CD4-positive, alpha-beta T cell treated with Interleukin-15 for 1 hour (primary cell): ENCODE measurements at regions not wholly inside any gene's neighbourhood (a gene's known extent, or its start where the extent isn't known, plus 50 kb on each side); places are given as distances from the start of the nearest gene placed in this dataset.

ENCODE experiments used
- DNase-seq: peaks from one replicate; pipeline ENCODE4 v3.0.0-alpha.2; 2020

DNA sequence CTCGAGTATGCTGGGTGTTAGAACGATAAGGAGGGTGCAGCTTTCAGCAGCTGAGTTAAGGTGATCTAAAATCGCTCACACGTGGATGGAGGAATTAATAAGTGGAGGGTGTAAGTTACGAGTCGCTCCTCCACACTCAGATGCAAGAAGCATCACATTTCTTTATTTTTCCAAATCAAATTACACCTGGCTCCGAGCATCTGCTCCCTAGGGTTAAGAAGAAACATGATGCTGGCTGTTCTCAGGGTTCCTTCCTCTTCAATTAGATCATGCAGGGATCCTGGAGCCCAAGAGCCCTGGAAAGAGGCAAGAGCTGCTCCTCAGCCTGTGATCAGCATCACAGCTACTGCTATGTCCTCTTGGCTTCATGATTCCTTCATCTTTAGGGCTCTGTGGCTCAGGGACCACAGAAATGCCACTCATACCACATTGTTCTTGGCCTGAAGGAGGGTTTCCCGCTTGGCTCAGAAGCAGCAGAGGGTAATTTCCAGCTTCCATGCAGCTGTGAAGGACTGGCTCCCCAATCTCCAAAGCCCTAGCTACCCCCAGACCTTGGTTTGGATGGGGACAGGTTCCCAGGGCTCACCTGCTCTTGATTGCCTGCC, 235.9 kb upstream of the ZNF32 start:
- no peak for DNase-seq

DNA sequence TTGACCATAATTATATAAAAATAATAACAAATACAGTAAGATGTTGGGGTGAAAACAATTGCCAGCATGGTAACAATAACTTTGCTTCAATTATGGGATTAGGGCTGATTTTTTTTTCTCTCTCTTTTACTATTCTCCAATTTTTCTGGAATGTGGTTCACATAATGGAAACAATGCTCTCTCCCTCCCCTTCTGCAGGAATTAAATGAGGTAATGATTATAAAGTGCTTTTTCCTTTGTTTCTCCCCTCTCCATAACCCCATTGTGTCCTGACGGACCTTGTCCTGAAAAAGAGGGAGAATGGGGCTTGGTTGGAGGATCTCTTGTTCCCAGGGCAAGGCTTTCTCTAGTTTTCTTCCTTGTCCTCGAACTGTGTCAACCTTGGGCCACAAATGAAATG, 234.0 kb upstream of the ZNF32 start:
- DNase-seq = no peak

DNA sequence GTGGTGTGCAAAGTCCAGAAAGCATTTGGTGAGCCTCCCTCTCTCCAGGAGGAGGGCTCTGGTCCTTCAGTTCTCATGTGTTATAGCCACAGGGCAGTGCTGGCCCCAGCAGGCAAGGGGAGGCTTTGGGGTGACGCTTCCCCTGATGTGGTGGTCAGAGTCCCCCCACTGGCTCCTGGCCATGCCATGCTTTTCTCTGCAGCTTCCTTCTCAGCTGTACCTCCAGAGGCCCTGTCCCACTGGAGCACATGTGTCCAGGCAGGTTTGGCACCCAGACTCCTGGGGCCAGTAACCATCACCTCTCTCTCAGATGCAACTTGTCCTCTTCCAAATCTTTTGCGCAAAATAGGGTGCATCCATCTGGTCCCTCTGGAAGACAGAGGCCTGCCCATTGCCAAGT, 233.0 kb upstream of the ZNF32 start:
- no peak for DNase-seq

DNA sequence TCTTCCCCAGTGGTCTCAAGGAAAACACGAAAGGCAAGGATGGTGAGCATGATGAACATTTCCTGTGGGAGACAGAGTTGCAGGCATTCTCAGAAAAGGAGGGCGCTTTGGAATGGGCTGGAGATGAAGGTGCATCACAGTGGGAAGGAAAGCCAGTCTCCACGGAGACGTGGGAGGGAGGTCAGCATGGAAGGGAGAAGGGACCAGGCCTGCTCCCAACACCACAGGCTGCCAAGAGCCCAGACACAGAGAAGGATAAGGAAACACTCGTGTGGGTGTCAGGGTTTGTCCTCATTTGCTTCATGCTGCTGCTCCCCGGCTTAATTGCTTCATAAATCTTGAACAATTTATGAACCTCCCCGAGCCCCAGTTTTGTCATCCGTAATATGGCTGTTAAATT, 231.5 kb upstream of the ZNF32 start:
- DNase-seq = no peak

DNA sequence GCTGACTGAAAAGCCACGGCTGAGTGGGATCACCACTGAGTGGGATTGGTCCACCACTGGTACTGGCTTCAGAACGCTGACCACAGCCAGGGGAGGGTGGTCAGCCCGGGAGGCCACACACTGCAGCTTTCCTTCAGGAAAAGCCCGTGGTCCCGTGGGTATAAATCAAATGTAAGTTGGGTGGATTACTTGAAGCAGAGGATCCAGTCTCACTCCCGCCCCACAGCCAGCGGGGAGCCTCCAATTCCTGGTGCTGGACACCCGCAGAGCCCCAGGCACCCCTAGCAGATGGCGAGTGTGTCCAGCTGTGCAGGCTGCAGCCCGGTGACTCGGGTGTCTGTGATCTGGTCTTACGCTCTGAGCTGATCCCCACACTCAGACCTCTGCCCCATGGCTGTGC, 231.1 kb upstream of the ZNF32 start:
- no peak for DNase-seq

DNA sequence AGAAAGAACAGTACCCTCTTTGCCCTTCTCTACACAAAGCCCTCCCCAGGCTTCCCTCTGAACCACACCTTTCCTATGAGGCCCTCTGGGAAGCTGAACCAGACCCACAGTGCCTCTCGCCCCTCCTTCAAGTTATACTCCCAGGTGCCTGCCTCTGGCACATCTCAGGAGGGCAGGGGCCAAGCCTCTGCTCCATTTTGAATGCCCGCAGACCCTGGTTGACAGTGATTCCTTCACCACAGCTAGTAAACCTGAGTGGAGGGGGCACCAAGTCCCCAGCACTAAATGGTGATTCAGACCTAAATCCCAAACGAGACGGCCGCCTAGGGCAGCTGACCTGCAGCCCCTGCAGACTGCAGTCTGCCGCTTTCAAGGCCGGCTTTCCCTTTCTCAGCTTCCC, 230.5 kb upstream of the ZNF32 start:
- DNase-seq = no peak

DNA sequence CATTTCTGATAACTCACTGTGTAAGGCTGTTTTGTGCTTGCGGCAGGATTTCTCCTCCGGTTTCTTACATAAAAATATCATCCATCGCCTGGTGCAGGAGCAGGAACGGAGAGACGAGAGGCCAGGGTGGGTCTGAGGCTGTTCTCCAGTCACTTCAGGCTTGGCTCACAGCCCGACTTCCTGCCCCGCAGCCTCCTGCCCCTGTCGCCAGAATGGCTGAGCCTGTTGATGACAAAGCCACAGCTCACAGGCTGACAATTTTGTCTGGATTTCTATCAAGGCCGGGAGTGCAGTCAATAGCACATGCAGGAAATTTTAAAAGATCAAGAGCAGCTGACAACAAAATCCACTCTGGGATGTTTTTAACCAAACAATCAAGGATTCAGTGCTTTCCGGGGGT, 229.7 kb upstream of the ZNF32 start:
- no peak for DNase-seq

DNA sequence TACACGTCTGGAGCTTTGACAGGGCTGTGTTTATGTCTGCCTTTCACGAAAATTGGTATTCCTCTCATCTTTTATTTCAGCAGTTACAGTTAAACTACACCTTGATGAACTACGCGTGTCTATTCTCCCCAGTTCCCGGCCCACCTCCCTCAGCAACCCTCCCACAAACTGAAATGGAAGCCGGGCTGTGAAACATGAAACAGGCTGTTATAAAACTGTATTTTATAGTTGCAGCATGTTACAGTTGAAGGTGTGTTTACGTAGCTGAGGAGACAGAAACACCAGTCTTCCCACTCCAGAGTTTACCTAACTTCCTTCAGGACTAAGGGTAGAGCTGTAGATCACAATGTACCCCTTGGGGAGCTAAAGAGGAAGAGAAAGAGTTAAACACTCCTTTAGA, 228.3 kb upstream of the ZNF32 start:
- no peak for DNase-seq

DNA sequence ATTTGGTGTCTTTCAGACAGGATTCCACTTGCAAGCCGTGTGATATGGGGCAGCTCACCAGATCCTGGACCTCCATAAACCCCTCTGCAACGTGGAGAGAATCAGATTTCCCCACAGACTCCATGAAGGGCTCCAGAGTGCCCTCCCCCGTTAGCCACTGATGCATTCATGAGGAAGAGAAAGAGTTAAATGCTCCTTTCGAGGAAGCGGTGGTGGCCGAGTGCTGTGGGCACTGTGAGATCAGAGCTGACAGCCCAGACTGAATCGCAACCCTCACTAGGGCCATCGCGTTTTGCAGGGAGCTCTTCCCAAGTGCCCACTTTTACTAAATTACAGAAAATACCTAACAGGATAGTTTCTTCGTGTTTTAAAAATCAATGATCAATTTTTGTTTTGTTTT, 226.3 kb upstream of the ZNF32 start:
- DNase-seq = no peak

DNA sequence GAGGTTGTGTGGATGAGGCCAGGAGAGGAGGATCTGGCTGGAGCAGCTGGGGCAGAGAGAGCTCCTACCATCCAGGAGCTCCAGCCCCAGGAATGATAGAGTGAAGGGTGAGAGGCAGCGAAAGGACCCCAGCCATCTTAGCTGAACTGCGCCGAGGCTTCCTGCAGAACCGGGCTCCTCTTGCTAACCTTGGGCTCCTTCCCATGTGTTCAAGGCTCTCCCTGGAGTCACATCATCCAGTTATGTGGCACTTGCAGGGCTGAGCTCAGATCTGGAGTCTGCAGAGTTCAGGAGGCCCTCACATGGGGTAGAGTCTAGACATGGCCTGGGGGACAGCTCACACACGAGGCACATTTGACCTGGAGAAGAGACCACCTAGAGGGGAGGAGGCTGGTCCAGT, 225.0 kb upstream of the ZNF32 start:
- DNase-seq = no peak

DNA sequence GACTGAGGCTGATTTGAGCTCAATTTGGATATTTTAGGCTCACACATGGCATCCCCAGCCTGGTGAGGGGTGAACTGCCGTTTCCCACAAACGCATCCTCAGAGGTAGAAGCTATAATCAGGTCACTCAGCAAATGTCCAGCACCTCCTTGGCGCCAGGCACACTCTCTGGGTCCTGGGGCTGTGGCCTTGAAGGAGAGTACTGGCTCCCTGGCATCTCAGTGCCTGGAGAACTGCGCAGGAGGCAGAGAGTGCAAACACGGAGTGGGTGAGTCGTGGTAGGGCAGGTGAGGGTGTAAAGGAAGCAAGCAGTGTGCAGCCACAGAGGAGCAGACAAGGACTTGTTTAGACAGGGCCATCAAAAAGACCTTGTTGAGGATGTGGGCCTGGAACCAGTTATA, 224.0 kb upstream of the ZNF32 start:
- no peak for DNase-seq

DNA sequence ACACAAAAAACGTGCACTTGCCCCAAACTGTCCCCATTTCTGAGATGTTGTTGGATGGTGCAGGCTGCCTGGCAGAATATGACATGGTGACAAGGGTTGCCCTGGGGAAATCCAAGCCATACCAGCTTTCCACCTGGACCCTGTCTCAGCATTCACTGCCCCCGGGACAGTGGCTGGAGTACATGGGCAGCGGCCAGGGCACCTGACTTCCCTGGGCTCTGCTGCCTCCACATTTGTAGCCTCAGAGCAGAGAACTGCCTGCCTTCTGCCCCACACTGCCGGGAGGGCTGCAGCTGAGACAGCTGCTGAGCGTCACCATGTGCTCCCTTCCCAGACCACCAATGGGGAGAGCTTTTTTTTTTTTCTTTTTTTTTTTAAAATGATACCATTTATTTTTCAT, 222.9 kb upstream of the ZNF32 start:
- DNase-seq = no peak

DNA sequence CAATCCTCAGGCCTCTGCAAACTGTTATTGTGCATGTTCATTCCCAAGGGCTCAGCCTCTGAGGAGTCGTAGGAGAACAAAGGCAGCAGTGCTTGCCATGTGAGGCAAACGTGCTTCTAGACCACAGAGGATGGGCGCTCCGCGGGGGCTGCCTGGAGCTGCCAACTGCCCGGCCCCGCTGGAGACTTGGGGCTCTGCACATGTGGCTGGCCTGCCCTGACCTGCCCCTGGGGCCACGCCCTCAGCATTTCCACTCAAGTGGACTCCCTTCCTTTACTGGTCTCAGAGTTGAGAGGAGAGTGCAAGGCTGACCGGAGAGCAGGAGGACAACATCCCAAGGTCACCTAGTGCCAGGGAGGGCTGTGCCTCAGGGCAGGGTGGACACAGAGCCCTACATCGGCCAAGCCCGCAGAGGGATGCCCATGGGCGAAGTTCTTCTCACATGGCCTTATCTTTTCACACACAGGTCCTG, 222.3 kb upstream of the ZNF32 start:
- no peak for DNase-seq

DNA sequence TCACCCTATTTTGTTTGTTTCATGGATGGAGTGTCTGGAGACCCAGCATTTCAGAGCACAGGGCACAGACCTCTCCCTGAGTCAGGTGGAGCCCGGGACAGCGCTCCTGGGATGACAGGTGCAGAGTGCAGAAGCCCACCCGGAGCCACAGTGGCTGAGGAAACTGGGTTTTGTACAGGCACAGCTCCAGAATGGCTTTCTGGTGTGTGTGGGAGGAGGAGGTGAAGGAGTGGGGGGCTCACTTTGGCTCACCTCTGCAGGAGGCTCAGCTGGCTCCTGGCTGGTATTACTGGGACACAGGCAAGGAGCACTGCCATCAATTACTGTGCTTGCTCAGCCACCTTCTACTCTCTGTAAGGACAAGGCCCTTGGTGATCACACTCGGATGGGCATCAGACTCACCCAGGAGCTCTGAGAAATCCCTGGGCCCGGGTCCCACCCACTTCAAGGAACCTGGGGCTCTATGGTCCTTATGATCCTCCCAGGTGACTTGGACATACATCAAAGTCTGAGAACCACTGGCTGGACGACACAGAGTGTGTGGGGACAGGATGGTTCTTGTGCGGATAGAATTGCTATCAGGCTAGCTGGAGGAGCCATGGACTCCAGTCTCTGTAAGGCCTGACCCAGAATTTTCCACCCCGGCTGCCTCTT, 221.1 kb upstream of the ZNF32 start:
- no peak for DNase-seq

DNA sequence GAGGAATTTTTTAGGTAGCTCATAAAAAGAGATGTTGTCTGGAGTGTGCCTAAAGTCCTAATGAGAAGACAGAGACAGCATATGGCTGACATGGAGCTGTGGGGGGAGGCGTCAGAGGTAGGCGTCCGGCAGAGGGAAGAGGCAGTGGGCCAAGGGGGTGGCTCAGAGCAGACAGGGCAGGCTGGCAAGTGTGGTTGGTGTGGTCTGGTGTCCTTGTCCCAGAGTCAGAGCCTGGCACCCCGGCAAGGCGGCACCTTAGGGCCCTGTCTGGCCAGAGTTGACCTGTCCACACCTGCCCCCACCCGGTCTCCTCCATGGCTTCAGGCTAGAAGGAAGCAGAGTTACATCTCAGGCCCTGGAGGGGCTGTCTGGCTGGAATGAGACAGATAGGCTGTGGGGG, 220.3 kb upstream of the ZNF32 start:
- no peak for DNase-seq

DNA sequence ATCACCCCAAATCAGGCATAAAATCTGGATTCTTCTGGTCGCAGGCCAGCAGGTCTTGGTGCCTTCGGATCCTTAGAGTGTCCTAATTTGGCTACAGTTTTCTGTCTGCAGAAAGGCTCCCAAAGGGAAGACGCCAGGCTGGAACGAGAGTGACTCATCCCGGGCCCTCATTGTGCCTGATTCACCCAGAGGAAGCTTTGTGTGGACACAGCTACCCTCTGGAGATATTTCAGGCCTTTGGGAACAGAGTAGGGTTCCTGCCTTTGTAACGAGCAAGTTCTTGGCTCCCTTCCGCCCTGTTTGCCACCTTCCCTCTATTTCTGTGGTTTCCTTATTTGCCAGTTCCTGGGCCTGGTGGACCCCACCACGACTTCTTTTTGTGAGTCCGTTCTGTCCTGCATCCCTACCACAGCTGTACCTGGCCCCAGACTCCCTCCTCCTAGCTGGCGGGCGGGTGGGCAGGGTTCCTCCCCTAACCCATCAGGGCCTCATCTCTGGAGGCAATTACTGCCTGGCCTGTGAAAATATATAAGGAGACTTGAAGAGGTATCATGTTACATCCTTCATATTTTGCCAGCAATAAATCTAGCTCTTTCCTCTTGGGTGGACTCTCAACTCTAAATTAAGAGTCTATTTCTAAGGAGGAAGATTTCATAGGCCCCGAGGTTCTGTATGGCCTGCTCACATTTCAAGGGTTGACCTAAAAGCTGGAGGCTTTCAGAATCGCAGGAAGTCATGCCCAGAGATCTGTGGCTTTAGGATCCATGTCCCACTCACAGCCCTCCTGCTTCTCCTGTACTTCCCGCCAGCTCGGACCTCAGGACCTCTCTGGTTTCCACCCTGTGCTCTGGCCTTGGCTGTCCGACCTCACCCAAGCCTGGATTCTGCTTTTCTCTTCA, 219.2 kb upstream of the ZNF32 start:
- no peak for DNase-seq

DNA sequence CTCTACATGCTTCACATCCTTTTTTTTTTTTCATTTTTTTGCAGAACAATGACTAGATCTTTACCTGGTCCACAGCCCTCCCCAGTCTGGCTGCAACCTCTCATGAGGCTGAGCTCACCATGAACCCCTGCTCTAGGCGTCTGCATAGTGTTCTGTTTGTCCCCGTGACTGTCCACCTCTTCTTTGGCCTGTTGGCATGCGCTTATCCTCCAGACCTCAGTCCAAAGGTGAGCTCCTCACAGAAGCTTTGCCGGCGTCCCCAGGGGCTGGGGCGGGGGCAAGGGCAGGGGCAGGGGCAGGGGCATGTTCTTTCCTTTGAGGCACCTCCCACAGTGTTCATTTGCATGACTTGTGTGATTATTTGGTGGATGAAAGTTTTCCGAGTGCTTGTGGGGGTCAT, 218.4 kb upstream of the ZNF32 start:
- DNase-seq = no peak

DNA sequence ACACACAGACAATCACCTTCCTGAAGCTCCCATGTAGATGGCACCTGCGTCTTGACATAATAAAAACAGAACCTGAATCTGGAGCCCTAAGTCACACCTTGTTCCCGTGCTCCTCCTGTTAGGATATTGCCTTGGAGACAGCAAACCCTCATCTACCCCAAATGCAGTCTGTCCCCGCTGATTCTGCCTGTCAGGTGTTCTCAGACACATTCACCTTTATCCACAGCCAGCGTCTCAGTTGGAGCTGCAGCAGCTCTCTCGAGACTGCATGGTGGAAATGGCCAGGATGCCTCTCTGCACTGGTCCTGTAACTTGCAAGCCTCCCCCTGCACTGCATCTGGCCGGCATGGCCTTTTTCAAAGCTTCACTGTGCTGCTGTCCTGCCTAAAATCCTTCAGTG, 218.0 kb upstream of the ZNF32 start:
- no peak for DNase-seq

DNA sequence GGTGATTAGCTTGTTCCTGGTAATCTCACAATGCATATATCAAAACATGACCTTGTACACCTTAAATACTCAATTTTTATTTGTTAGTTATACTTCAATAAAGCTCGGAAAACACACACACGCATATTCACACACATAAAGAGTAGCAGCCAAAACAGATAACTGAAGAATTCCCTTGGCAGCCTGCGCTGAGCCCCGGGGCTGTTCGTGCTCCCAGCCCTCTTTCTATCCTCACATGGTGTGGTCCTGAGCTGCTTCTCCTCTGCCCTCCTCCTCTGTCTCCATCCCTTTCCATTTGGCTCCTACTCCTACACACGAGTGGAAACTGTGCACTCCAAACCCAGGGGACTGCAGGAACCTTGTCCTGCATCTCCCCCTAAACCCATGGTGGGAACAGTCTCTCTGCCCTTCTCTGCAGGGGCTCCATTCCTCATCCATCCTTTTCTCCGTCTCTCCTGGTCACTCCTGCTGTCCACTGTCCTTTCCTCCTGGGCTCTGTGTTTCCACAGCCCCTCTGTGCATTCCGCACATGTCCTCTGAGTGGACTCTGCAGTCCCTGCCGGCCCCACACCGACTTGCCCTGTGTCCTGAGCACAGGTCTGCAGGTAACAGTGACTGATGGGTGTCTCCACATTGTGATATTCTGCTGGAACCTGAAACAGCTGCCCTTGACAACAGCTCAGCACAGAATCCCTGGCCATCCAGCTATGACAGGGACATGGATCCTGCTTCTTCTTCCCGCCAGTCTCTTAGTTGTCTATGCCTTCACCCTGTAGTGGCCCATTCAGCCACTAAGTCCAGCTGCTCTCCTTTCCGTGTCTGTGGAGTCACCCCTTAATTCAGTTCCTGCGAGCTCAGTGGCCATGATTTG, 216.8 kb upstream of the ZNF32 start:
- DNase-seq = no peak

DNA sequence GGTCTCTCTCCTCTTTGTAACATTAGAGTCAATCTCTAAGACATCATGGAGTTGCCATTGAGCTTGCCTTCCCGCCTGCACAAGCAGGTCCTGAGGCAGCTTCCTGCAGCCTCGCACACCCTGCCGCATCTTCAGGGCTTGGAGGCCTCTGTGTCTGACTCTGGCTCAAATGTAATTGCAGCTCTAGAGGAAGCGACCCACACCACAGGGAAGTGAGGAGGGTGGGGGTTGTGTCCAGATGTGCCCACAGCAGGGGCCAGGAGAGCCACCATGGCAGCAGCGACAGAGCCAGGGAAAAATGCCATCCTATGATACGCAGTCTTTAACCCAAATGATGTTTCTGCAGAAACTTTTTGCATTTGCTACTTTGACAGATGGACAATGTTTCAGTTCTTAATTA, 216.0 kb upstream of the ZNF32 start:
- no peak for DNase-seq

DNA sequence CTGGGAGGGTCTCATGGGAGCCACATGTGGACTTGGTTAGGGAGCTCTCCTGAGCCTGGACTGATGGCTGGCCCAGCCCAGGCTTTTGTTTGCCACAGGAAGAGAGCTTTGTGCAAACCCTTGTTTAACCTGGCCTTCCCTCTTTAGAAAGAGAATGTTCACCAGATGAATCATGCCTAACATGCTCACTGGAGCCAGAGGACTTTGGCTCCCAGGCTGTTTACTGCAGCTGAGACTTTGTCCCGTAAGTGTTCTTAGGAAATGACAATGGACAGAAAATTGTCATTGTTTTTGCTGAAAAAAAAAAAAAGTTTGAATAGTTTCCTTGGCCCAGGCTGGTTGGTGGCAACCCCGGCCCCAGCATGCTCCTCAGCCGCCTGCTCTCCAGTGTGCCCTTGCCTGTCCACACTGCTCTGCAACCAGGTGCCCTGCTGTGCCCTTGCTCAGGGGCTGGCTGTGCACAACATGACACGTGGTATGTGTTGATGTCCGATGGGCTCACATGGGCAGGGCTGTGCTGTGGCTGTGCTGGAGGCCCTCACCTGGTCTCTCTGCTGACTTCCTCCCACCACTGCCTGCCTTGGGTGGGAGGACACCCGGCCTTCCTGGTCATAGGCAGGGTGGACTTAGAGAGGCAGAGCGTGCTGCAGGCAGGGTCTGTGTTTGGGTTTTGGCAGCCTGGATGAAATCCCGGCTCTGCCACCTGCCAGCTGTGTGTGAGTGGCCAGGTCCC, 215.3 kb upstream of the ZNF32 start:
- DNase-seq = no peak

DNA sequence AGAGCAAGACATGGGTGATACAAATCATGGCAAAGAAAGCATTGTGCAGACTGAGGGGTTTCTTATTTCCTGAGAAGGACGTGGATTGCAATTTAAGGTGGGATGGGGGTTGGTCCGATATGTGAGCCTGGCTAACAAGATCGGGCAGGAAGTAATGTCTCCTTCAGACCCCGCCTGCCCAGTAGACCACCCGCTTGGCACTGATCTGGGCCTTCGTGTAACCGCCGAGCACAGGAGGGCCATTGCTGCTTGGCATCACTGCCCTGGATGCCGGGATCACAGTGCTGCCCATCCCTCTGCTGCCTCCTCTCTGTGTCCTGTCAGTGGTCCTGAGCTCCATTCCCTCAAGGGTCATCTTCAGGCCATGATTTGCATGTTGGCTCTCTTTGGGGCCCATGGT, 214.6 kb upstream of the ZNF32 start:
- DNase-seq = no peak
